Body of pancreas (tissue), 4 donors: ENCODE measurements at regions not wholly inside any gene's neighbourhood (a gene's known extent, or its start where the extent isn't known, plus 50 kb on each side); places are given as distances from the start of the nearest gene placed in this dataset.

ENCODE experiments used
- ATAC-seq: fragments of 150-250 bp; one replicate; pipeline ENCODE4 v1.9.1; 2016
- DNase-seq, 4 donors: peaks; one replicate each; pipeline ENCODE4 v3.0.0-alpha.2; 2019
- H3K27ac ChIP-seq, 4 donors: fragments of 200-600 bp; sonication (generic); 1 replicate in 3 of 4; 2 replicates in 1 of 4; pipeline versions ENCODE4 v1.5.1 to v1.6.1; 2016 to 2019; ENCODE audit warnings: mild to moderate bottlenecking in 1 of 4, mixed read lengths in 1 of 4, moderate library complexity in 1 of 4
- H3K27me3 ChIP-seq, 2 donors: fragments of 200-600 bp; sonication (generic); one replicate each; pipeline ENCODE4 v1.6.0; 2016; ENCODE audit warnings: mild to moderate bottlenecking in 1 of 2
- H3K36me3 ChIP-seq, 2 donors: fragments of 200-600 bp; sonication (generic); replicated peaks in 1 of 2; 2 replicates each; pipeline ENCODE4 v1.5.1; 2016; ENCODE audit warnings: low read depth in 2 of 2; ENCODE audit not compliant: insufficient read depth in 1 of 2
- H3K4me1 ChIP-seq: fragments of 200-600 bp; sonication (generic); one replicate; pipeline ENCODE4 v1.6.0; 2016
- H3K4me3 ChIP-seq, 2 donors: fragments of 200-600 bp; sonication (generic); 1 replicate in 1 of 2; 2 replicates in 1 of 2; pipeline ENCODE4 v1.5.1; 2016 to 2019
- H3K9me3 ChIP-seq, 3 donors: fragments of 200-600 bp; sonication (generic); 1 replicate in 2 of 3; 2 replicates in 1 of 3; pipeline ENCODE4 v1.5.1; 2016
- POLR2A ChIP-seq, 3 donors: fragments of 450-650 bp; IDR thresholded peaks; one replicate each; pipeline ENCODE4 v1.6.1; 2016; ENCODE audit warnings: antibody characterized with exemption in 3 of 3, mild to moderate bottlenecking in 2 of 3
- WGBS, 2 donors: methylation state at CpG; one replicate each; pipeline ENCODE4 v1.1.5; 2017; 5-methylcytosine and 5-hydroxymethylcytosine counted together
- intact Hi-C: fragments of 100-400 bp; cut with DNase I; formaldehyde crosslinking; loops from one replicate; pipeline ENCODE4 v1.15.1; 2023
- TF ChIP-seq, protein P1 (sequence below), 7 experiments: fragments of 450-650 bp in 4 of 7; fragments of 200-600 bp in 3 of 7; sonication (generic) in 3 of 7; IDR thresholded peaks; one replicate each; pipeline ENCODE4 v1.5.1; 2016 to 2019; ENCODE audit warnings: antibody characterized with exemption in 7 of 7

DNA sequence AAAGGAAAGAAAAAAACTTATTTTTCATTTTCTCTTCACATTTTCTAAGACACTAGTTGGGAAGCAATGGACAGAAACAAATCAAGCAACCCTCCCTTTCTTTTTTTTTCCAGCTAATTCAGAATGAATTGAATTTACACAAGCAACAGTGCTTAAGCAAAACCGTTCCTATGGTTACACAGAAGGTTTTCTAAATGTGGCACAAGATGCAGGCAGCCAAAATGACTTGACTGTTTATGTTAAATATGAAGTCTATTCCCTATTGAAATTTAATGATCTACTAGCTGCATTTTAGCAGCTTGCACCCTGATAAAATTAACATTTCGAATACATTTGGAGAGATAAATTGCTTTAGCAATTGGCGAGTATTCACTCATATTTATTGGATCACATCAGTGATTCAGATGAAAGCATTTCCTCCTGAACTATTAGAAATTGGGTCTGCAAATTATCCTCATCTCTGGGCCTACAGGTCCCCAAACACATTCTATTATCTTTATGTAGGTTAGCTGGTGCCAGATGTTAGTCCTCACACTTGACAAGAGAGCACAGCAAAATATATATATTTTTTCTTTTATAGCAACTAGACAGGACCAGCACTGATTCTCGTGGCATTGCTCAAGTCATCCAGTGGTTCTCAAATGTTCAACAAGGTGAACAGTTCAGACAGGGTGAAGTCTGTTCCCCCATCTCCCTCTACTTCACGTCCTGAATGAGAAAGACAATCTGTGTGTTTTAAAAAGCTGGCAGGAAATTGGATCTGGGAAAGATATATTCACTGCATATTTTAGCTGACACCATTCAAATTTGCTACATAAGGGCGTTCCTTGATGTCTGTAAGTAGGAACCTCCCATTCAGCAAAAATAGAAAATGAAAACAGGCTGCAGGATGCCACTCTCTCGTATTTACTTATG, 463.6 kb upstream of the KCNMB2 start:
- Histone ChIP-seq H3K27ac (no peak overlapping the region), H3K27me3 (no peaks in the 10 kb centered on the region), H3K4me1 (no peaks in the 10 kb centered on the region), H3K36me3 (no peaks in the 10 kb centered on the region), H3K4me3 (no peak overlapping the region), H3K9me3 (no peaks in the 10 kb centered on the region)
- WGBS, 2 donors, result 64 to 74% methylated on average over 7 of the region's 7 CpGs
- no peak for TF ChIP-seq POLR2A (IDR thresholded peaks at IDR 0.05)
- TF ChIP-seq, protein P1, sequence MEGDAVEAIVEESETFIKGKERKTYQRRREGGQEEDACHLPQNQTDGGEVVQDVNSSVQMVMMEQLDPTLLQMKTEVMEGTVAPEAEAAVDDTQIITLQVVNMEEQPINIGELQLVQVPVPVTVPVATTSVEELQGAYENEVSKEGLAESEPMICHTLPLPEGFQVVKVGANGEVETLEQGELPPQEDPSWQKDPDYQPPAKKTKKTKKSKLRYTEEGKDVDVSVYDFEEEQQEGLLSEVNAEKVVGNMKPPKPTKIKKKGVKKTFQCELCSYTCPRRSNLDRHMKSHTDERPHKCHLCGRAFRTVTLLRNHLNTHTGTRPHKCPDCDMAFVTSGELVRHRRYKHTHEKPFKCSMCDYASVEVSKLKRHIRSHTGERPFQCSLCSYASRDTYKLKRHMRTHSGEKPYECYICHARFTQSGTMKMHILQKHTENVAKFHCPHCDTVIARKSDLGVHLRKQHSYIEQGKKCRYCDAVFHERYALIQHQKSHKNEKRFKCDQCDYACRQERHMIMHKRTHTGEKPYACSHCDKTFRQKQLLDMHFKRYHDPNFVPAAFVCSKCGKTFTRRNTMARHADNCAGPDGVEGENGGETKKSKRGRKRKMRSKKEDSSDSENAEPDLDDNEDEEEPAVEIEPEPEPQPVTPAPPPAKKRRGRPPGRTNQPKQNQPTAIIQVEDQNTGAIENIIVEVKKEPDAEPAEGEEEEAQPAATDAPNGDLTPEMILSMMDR (IDR thresholded peaks at IDR 0.05), result no peak
- DNase-seq (no peak), ATAC-seq (no peak)
- intact Hi-C loops, result no loop called here

DNA sequence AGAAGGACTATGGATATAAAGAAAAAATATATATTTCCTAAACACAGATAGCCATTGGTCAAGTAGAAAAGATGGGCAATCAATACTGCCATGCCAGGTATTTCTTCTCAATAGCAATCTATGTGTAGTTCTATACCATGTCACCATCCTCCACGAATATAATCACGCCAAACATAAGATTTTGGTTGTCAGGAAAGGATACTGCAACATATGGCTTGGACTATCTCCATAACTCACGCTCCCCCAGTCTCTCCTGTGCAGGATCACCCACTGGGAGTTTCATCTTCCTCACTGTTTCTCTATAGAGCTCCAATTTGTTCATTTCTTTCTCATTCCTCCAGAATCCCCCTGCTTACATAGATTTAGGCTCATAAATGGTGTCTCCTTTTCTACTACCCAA, 462.9 kb upstream of the KCNMB2 start:
- H3K27me3 ChIP-seq, result no peaks in the 10 kb centered on the region
- H3K27ac ChIP-seq, result no peak overlapping the region
- DNase-seq (no peak), ATAC-seq (no peak)
- intact Hi-C loops, result no loop called here
- H3K4me3 ChIP-seq, result no peak overlapping the region
- no peaks in the 10 kb centered on the region for H3K4me1 ChIP-seq
- TF ChIP-seq, protein P1 (IDR thresholded peaks at IDR 0.05), result no peak
- TF ChIP-seq POLR2A (IDR thresholded peaks at IDR 0.05), result no peak
- no peaks in the 10 kb centered on the region for H3K9me3 ChIP-seq
- H3K36me3 ChIP-seq, result no peaks in the 10 kb centered on the region
- WGBS, 2 donors, result 89 to 90% methylated on average over 3 of the region's 3 CpGs

DNA sequence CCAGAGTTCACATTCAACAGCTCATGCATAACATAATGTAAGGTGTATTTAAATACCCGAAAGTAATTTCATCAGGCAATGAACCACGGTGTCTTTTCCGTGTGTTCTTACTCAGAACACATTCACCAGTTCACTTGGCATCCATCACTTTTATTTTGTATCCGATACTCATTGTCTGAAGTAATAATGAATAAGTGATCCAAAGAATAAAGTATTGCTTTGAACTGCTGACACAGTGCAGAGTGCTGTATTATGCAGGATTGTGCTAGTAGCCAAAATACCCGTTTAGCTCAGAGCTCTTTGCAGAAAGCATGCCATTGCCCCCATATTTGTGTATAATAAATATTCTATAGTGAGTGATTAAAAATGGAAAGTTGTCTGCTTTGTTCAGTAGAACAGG, 460.9 kb upstream of the KCNMB2 start:
- intact Hi-C loops, result no loop called here
- Histone ChIP-seq H3K27me3 (no peaks in the 10 kb centered on the region), H3K9me3 (no peaks in the 10 kb centered on the region), H3K4me3 (no peak overlapping the region), H3K27ac (no peak overlapping the region), H3K4me1 (peaks cover 5% of the 10 kb centered on the region), H3K36me3 (no peaks in the 10 kb centered on the region)
- ATAC-seq (no peak), DNase-seq (no peak)
- WGBS, 2 donors, result 86 to 88% methylated on average over 5 of the region's 5 CpGs
- TF ChIP-seq POLR2A (IDR thresholded peaks at IDR 0.05), result no peak
- TF ChIP-seq, protein P1 (IDR thresholded peaks at IDR 0.05), result no peak

DNA sequence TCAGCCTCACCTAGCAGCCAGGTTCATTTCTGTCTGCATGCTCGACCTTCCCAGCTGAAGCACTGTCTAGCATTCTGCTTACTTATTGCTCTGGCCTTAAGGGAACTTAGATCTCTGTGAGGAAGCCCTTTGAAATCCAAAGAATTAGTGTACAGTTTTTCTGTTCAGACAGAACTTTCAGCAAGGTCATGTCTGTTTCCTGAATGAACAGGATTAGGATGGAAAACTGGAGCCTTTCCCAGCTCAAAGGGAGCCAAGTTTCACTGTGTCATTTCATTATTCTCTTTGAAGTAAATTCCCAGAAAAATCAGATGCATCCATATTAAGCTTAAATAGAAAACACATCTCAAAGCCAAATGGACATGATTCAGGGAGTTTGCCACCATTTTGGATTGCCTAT, 457.3 kb upstream of the KCNMB2 start:
- H3K27me3 ChIP-seq, result no peaks in the 10 kb centered on the region
- no peak overlapping the region for H3K27ac ChIP-seq
- no peak for TF ChIP-seq POLR2A (IDR thresholded peaks at IDR 0.05)
- TF ChIP-seq, protein P1 (IDR thresholded peaks at IDR 0.05), result no peak
- WGBS, 2 donors, result 27 to 33% methylated on average over 1 of the region's 1 CpG
- DNase-seq (peak in 2 of 4 donors; percentile 21 to 30), ATAC-seq (no peak)
- H3K36me3 ChIP-seq, result no peaks in the 10 kb centered on the region
- peaks cover 10% of the 10 kb centered on the region for H3K4me1 ChIP-seq
- no peaks in the 10 kb centered on the region for H3K9me3 ChIP-seq
- intact Hi-C loops, result no loop called here
- H3K4me3 ChIP-seq, result no peak overlapping the region

DNA sequence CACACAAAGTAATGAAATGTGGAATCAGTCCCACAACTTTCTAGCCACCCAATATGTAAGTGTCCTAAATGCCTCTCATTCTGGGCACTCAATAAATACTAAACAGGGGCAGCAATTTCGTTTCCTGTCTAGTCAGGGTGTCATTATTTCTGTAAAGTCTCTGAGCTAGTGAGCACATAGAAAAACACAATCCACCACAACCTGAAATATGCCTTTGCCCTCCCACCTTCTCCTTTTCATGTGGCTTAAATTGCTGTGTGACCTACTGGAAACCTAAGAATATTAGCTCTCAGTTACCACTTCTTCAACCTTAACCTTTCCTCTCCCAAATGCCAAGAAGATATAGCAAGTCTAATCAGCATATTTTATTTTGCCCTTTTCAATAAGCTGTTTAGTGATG, 456.3 kb upstream of the KCNMB2 start:
- ATAC-seq (no peak), DNase-seq (no peak)
- intact Hi-C loops, result no loop called here
- Histone ChIP-seq H3K27me3 (no peaks in the 10 kb centered on the region), H3K4me3 (no peak overlapping the region), H3K4me1 (peaks cover 20% of the 10 kb centered on the region), H3K9me3 (no peaks in the 10 kb centered on the region), H3K27ac (no peak overlapping the region), H3K36me3 (no peaks in the 10 kb centered on the region)
- 50 to 52% methylated on average over 1 of the region's 1 CpG for WGBS, 2 donors
- TF ChIP-seq POLR2A (IDR thresholded peaks at IDR 0.05), result no peak
- TF ChIP-seq, protein P1 (IDR thresholded peaks at IDR 0.05), result no peak
